ENCODE measurements at regions not wholly inside any gene's neighbourhood (a gene's known extent, or its start where the extent isn't known, plus 50 kb on each side); places are given as distances from the start of the nearest gene placed in this dataset.

GRCh38 chr4:180538384-180539057 is 1704.7 kb upstream of the TENM3 start:
- no peak overlapping the region for H3K9ac ChIP-seq (ENCODE audit: control insufficient read depth, insufficient read depth, low read length)
- H3K79me2 ChIP-seq (ENCODE audit: control insufficient read depth, insufficient read depth, low read length): no peaks in the 10 kb centered on the region
- no peak overlapping the region for H3K4me2 ChIP-seq (ENCODE audit: control insufficient read depth, insufficient read depth)
- in situ Hi-C loops (cut with MboI): no loop called here
- no TSS peak for BruUV-seq (replicated peaks)
- TF ChIP-seq E2F4 (IDR thresholded peaks at IDR 0.05; ENCODE audit: low read depth, low read length) (no peak), SRF (IDR thresholded peaks at IDR 0.05; ENCODE audit: low read depth in 2 of 2, low read length in 2 of 2) (no peak), IRF4 (IDR thresholded peaks at IDR 0.05; ENCODE audit: low read depth, low read length) (no peak), ZNF274 (IDR thresholded peaks at IDR 0.05; ENCODE audit: insufficient read depth, insufficient read length) (no peak), NR2C2 (IDR thresholded peaks at IDR 0.05; ENCODE audit: borderline replicate concordance, control insufficient read depth, insufficient read length, low read depth) (no peak)
- FAIRE-seq (no peak), DNase-seq (ENCODE audit: low read depth, low spot score) (no peak), ATAC-seq (peak; percentile 44)
- ChIA-PET CTCF (no interaction called here), POLR2A (no interaction called here), SMC1A (ENCODE audit: uncharacterized antibody, unreplicated experiment) (no interaction called here), RAD21 (ENCODE audit: unreplicated experiment) (no interaction called here)
- H3K27ac ChIP-seq (ENCODE audit: control insufficient read depth, insufficient read depth): no peak overlapping the region
- no peaks in the 10 kb centered on the region for H3K27me3 ChIP-seq (replicated peaks in 1 of 2; ENCODE audit: control insufficient read depth in 2 of 2, insufficient read depth in 2 of 2, low read length in 1 of 2)
- no peaks in the 10 kb centered on the region for H3K9me3 ChIP-seq (replicated peaks; ENCODE audit: control insufficient read depth, insufficient read depth, low read length)
- no peaks in the 10 kb centered on the region for H4K20me1 ChIP-seq (ENCODE audit: control insufficient read depth, insufficient read depth)
- H3K36me3 ChIP-seq (ENCODE audit: control insufficient read depth in 2 of 2, insufficient read depth in 2 of 2, low read length in 1 of 2): no peaks in the 10 kb centered on the region
- no peak overlapping the region for H2AFZ ChIP-seq (ENCODE audit: control insufficient read depth, low read depth, low read length)
- intact Hi-C loops (cut with micrococcal nuclease; ENCODE audit: unreplicated experiment): no loop called here
- WGBS (ENCODE audit: insufficient coverage, insufficient replicate concordance, low lambda C conversion rate, missing lambda C conversion rate): 26% methylated on average over 8 of the region's 8 CpGs
- no peaks in the 10 kb centered on the region for H3K4me1 ChIP-seq (ENCODE audit: control insufficient read depth, insufficient read depth, low read length)
- H3K4me3 ChIP-seq: no peak overlapping the region

GRCh38 chr4:180539284-180539683 is 1703.9 kb upstream of the TENM3 start:
- no peaks in the 10 kb centered on the region for H3K9me3 ChIP-seq (replicated peaks; ENCODE audit: control insufficient read depth, insufficient read depth, low read length)
- no peak for FAIRE-seq
- no peaks in the 10 kb centered on the region for H3K27me3 ChIP-seq (replicated peaks in 1 of 2; ENCODE audit: control insufficient read depth in 2 of 2, insufficient read depth in 2 of 2, low read length in 1 of 2)
- no peak overlapping the region for H2AFZ ChIP-seq (ENCODE audit: control insufficient read depth, low read depth, low read length)
- DNase-seq (ENCODE audit: low read depth, low spot score): peak; percentile 8
- H3K27ac ChIP-seq (ENCODE audit: control insufficient read depth, insufficient read depth): no peak overlapping the region
- no peak overlapping the region for H3K4me2 ChIP-seq (ENCODE audit: control insufficient read depth, insufficient read depth)
- POLR2A ChIA-PET: no interaction called here
- in situ Hi-C loops (cut with MboI) (no loop called here), intact Hi-C loops (cut with micrococcal nuclease; ENCODE audit: unreplicated experiment) (no loop called here)
- H3K4me3 ChIP-seq: no peak overlapping the region
- H3K4me1 ChIP-seq (ENCODE audit: control insufficient read depth, insufficient read depth, low read length): no peaks in the 10 kb centered on the region
- no peaks in the 10 kb centered on the region for H3K79me2 ChIP-seq (ENCODE audit: control insufficient read depth, insufficient read depth, low read length)
- H3K9ac ChIP-seq (ENCODE audit: control insufficient read depth, insufficient read depth, low read length): no peak overlapping the region
- 6% methylated on average over 4 of the region's 4 CpGs for WGBS (ENCODE audit: insufficient coverage, insufficient replicate concordance, low lambda C conversion rate, missing lambda C conversion rate)
- SMC1A ChIA-PET (ENCODE audit: uncharacterized antibody, unreplicated experiment): no interaction called here
- RAD21 ChIA-PET (ENCODE audit: unreplicated experiment): no interaction called here
- H4K20me1 ChIP-seq (ENCODE audit: control insufficient read depth, insufficient read depth): no peaks in the 10 kb centered on the region
- BruUV-seq (replicated peaks): no TSS peak
- ATAC-seq: peak; percentile 90
- CTCF ChIA-PET: no interaction called here
- no peaks in the 10 kb centered on the region for H3K36me3 ChIP-seq (ENCODE audit: control insufficient read depth in 2 of 2, insufficient read depth in 2 of 2, low read length in 1 of 2)
- TF ChIP-seq JUND (IDR thresholded peaks at IDR 0.05; ENCODE audit: low read depth, low read length): no peak
- TF ChIP-seq MYC (IDR thresholded peaks at IDR 0.05; ENCODE audit: insufficient read depth, insufficient read length, insufficient replicate concordance, low read length, severe bottlenecking): no peak
- TF ChIP-seq NR2C2 (IDR thresholded peaks at IDR 0.05; ENCODE audit: borderline replicate concordance, control insufficient read depth, insufficient read length, low read depth): no peak
- no peak for TF ChIP-seq NRF1 (conservative IDR thresholded peaks at IDR 0.05; ENCODE audit: low read depth, low read length)
- peak; percentile 74; the same call in 1 of the 2 replicates for TF ChIP-seq BCL11A (IDR thresholded peaks at IDR 0.05; ENCODE audit: low read depth, low read length)
- no peak for TF ChIP-seq SIN3A (IDR thresholded peaks at IDR 0.05; ENCODE audit: low read depth, low read length)
- no peak for TF ChIP-seq NR2F1 (conservative IDR thresholded peaks at IDR 0.05)
- 0 out of 2 replicates have a peak, but pooled peaks have one; percentile 12 for TF ChIP-seq BMI1 (IDR thresholded peaks at IDR 0.05; ENCODE audit: borderline replicate concordance)
- TF ChIP-seq IRF5 (IDR thresholded peaks at IDR 0.05; ENCODE audit: borderline replicate concordance): no peak
- no peak for TF ChIP-seq KAT2A (conservative IDR thresholded peaks at IDR 0.05; ENCODE audit: control insufficient read depth, low read depth, low read length)
- peak in 1 of 2 experiments; percentile 27; a peak in 2 of 4 replicates for TF ChIP-seq IKZF2 (IDR thresholded peaks at IDR 0.05)
- TF ChIP-seq BHLHE40 (IDR thresholded peaks at IDR 0.05; ENCODE audit: borderline replicate concordance in 1 of 2, low read depth in 2 of 2, low read length in 1 of 2): peak; percentile 79 to 88

Measured in GM12878 (cell line).